HL-60 (cell line): ENCODE measurements at regions not wholly inside any gene's neighbourhood (a gene's known extent, or its start where the extent isn't known, plus 50 kb on each side); places are given as distances from the start of the nearest gene placed in this dataset.

ENCODE experiments used
- DNase-seq, 2 experiments: peaks; one replicate each; pipeline ENCODE4 v3.0.0-alpha.2; 2010 to 2020; ENCODE audit warnings: low read depth in 1 of 2, low spot score in 1 of 2
- H3K27ac ChIP-seq: fragments of 250-450 bp; sonication (Bioruptor Pico); replicated peaks from 2 replicates; pipeline ENCODE4 v1.5.1; 2020; ENCODE audit warnings: mild to moderate bottlenecking, moderate library complexity
- H3K27me3 ChIP-seq: fragments of 250-450 bp; sonication (Bioruptor Pico); 2 replicates; pipeline ENCODE4 v1.5.1; 2021; ENCODE audit warnings: mild to moderate bottlenecking, moderate library complexity; ENCODE audit not compliant: insufficient read depth, poor library complexity, severe bottlenecking
- H3K4me3 ChIP-seq: replicated peaks from 2 replicates; pipeline ENCODE4 v1.5.1; 2011; ENCODE audit warnings: mild to moderate bottlenecking, control low read depth, low read length; ENCODE audit not compliant: insufficient read depth
- CTCF ChIP-seq: IDR thresholded peaks from one replicate; pipeline ENCODE4 v1.5.1; 2011; ENCODE audit warnings: low read length, control low read depth, inconsistent platforms; ENCODE audit not compliant: insufficient read depth
- GABPA ChIP-seq: IDR thresholded peaks from 2 replicates; pipeline ENCODE4 v1.6.1; 2012; ENCODE audit warnings: low read depth
- POLR2AphosphoS5 ChIP-seq: IDR thresholded peaks from 2 replicates; pipeline ENCODE4 v1.6.1; 2012; ENCODE audit warnings: low read depth
- REST ChIP-seq: IDR thresholded peaks from 2 replicates; pipeline ENCODE4 v1.6.1; 2012; ENCODE audit warnings: low read depth; ENCODE audit not compliant: insufficient replicate concordance
- SPI1 ChIP-seq: IDR thresholded peaks from 2 replicates; pipeline ENCODE4 v1.6.1; 2012; ENCODE audit warnings: low read depth, mild to moderate bottlenecking, borderline replicate concordance

DNA sequence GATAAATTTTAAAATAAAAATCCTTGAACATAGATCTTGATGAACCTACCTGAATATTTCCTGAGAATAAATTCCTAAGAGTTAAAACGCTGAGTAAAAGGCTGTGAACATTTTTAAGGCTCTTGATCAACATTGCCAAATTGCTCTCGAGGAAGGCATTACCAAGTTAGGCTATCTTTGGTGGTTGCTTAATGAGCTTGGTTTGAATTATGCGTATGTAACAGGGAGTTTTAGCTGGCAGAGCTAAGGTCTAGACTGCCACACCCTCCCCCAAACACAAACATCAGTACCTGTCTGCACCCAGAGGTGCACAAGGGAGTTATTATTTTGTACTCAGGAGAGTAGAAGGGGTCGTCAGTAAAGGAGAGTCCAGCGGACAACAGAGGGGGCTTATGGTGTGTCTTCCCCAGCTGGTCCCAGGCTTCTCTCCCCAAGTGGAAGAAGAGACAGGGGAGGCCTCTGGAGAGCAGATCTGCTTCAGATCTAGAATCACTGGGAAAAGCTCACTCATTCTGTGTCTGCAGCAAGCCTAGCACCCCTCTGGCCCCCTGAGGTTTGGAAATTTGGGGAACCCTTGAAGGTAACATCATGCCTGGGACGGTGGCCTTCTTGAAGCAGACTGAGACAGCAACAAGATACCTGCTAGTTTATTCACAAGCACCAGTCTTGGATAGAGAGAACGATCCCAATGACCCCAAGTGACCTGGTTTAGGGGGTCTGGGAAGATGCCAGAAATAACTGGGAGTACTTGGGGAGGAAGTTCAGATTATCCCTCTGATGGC, 197.2 kb upstream of the ID2 start:
- Histone ChIP-seq H3K4me3 (no peak overlapping the region), H3K27me3 (no peaks in the 10 kb centered on the region), H3K27ac (no peak overlapping the region)
- TF ChIP-seq GABPA (no peak), POLR2AphosphoS5 (no peak), CTCF (no peak), SPI1 (no peak), REST (no peak)
- no peak for DNase-seq

GRCh38 chr2:8485736-8486135, 196.1 kb upstream of the ID2 start:
- no peak overlapping the region for H3K27ac ChIP-seq
- H3K4me3 ChIP-seq, result no peak overlapping the region
- DNase-seq, result no peak
- no peaks in the 10 kb centered on the region for H3K27me3 ChIP-seq
- no peak for TF ChIP-seq GABPA
- TF ChIP-seq POLR2AphosphoS5, result no peak
- no peak for TF ChIP-seq CTCF
- no peak; the same call in 1 of the 2 replicates for TF ChIP-seq SPI1
- no peak for TF ChIP-seq REST

- Histone ChIP-seq H3K4me3 (no peak overlapping the region), H3K27me3 (no peaks in the 10 kb centered on the region), H3K27ac (no peak overlapping the region)
- DNase-seq, result no peak
- TF ChIP-seq CTCF (no peak), SPI1 (no peak), GABPA (no peak), POLR2AphosphoS5 (no peak), REST (no peak)
Measured at GRCh38 chr2:8486141-8486540, 195.7 kb upstream of the ID2 start.
